Skeletal muscle tissue (tissue), 3 donors: ENCODE measurements at regions not wholly inside any gene's neighbourhood (a gene's known extent, or its start where the extent isn't known, plus 50 kb on each side); places are given as distances from the start of the nearest gene placed in this dataset.
"Not testable (repeated sequence)": the region's sequence is repeated elsewhere in the genome, so short reads cannot be mapped to it uniquely, and the experiment has no call there.

Experiments used
- H3K27ac ChIP-seq: one replicate; pipeline ENCODE4 v1.7.0; 2013; ENCODE audit warnings: mild to moderate bottlenecking, low read depth, low read length, inconsistent platforms
- H3K27me3 ChIP-seq, 3 donors: one replicate each; pipeline ENCODE4 v1.7.0; 2013; ENCODE audit warnings: low read length in 3 of 3; ENCODE audit not compliant: control insufficient read depth in 3 of 3, insufficient read depth in 3 of 3
- H3K36me3 ChIP-seq, 3 donors: one replicate each; pipeline ENCODE4 v1.7.0; 2013; ENCODE audit warnings: low read length in 3 of 3; ENCODE audit not compliant: control insufficient read depth in 3 of 3, insufficient read depth in 3 of 3
- H3K4me1 ChIP-seq, 3 donors: one replicate each; pipeline ENCODE4 v1.7.0; 2013; ENCODE audit warnings: low read length in 3 of 3, mild to moderate bottlenecking in 3 of 3; ENCODE audit not compliant: control insufficient read depth in 3 of 3, insufficient read depth in 3 of 3
- H3K4me3 ChIP-seq, 3 donors: one replicate each; pipeline ENCODE4 v1.7.0; 2013; ENCODE audit warnings: low read length in 3 of 3
- H3K9ac ChIP-seq, 3 donors: one replicate each; pipeline ENCODE4 v1.7.0; 2013; ENCODE audit warnings: low read length in 3 of 3, mild to moderate bottlenecking in 3 of 3, moderate library complexity in 2 of 3, low read depth in 1 of 3
- H3K9me3 ChIP-seq, 3 donors: one replicate each; pipeline ENCODE4 v1.7.0; 2013; ENCODE audit warnings: low read length in 3 of 3; ENCODE audit not compliant: control insufficient read depth in 3 of 3
- donor health status: Osteomylitis.

- H3K9me3 ChIP-seq = peaks cover 0 to 4% (median 0%) of the 10 kb centered on the region in 3 donors
- no peak overlapping the region for H3K4me3 ChIP-seq
Observed at GRCh38 chr14:105856676-105857219, 330.4 kb downstream of the TMEM121 start.

GRCh38 chr14:105857220-105857825 lies 330.9 kb downstream of the TMEM121 start:
- no peak overlapping the region for H3K4me3 ChIP-seq
- peaks cover 0 to 4% (median 0%) of the 10 kb centered on the region in 3 donors for H3K9me3 ChIP-seq
- no peak overlapping the region for H3K9ac ChIP-seq
- H3K36me3 ChIP-seq = no peaks in the 10 kb centered on the region
- H3K4me1 ChIP-seq = no peaks in the 10 kb centered on the region
- no peak overlapping the region for H3K27ac ChIP-seq
- no peaks in the 10 kb centered on the region for H3K27me3 ChIP-seq

More at GRCh38 chr14:105856676-105857219, 330.4 kb downstream of the TMEM121 start:
- Histone ChIP-seq H3K4me1 (no peaks in the 10 kb centered on the region), H3K27ac (no peak overlapping the region), H3K36me3 (no peaks in the 10 kb centered on the region), H3K27me3 (no peaks in the 10 kb centered on the region), H3K9ac (no peak overlapping the region)

- Histone ChIP-seq H3K9me3 (peaks cover 0 to 4% (median 0%) of the 10 kb centered on the region in 3 donors), H3K4me1 (no peaks in the 10 kb centered on the region), H3K36me3 (no peaks in the 10 kb centered on the region), H3K27ac (no peak overlapping the region), H3K27me3 (no peaks in the 10 kb centered on the region), H3K4me3 (no peak overlapping the region), H3K9ac (no peak overlapping the region)
Observed at GRCh38 chr14:105857826-105858675, 331.7 kb downstream of the TMEM121 start.

GRCh38 chr14:105858676-105859025 lies 332.3 kb downstream of the TMEM121 start:
- peaks cover 0 to 4% (median 0%) of the 10 kb centered on the region in 3 donors for H3K9me3 ChIP-seq

GRCh38 chr14:105859073-105859716 lies 332.8 kb downstream of the TMEM121 start:
- not testable (repeated sequence) for H3K27me3 ChIP-seq, H3K9ac ChIP-seq, H3K4me1 ChIP-seq, H3K4me3 ChIP-seq, H3K9me3 ChIP-seq, H3K27ac ChIP-seq, H3K36me3 ChIP-seq

More at GRCh38 chr14:105858676-105859025, 332.3 kb downstream of the TMEM121 start:
- no peaks in the 10 kb centered on the region for H3K36me3 ChIP-seq
- H3K4me1 ChIP-seq = no peaks in the 10 kb centered on the region
- H3K27ac ChIP-seq = no peak overlapping the region
- no peak overlapping the region for H3K4me3 ChIP-seq
- H3K27me3 ChIP-seq = no peaks in the 10 kb centered on the region
- H3K9ac ChIP-seq = no peak overlapping the region

GRCh38 chr14:105859717-105860614 lies 333.6 kb downstream of the TMEM121 start:
- Histone ChIP-seq H3K9me3 (peaks cover 0 to 4% (median 0%) of the 10 kb centered on the region in 3 donors), H3K4me3 (no peak overlapping the region), H3K4me1 (no peaks in the 10 kb centered on the region), H3K27ac (no peak overlapping the region), H3K9ac (no peak overlapping the region), H3K36me3 (no peaks in the 10 kb centered on the region), H3K27me3 (no peaks in the 10 kb centered on the region)

- peaks cover 0 to 4% (median 0%) of the 10 kb centered on the region in 3 donors for H3K9me3 ChIP-seq
- no peaks in the 10 kb centered on the region for H3K36me3 ChIP-seq
- H3K4me3 ChIP-seq = no peak overlapping the region
- no peaks in the 10 kb centered on the region for H3K4me1 ChIP-seq
- no peak overlapping the region for H3K9ac ChIP-seq
- no peaks in the 10 kb centered on the region for H3K27me3 ChIP-seq
- no peak overlapping the region for H3K27ac ChIP-seq
Observed at GRCh38 chr14:105860615-105861580, 334.5 kb downstream of the TMEM121 start.

- Histone ChIP-seq H3K4me1 (no peaks in the 10 kb centered on the region), H3K4me3 (no peak overlapping the region), H3K9me3 (peaks cover 0 to 4% (median 0%) of the 10 kb centered on the region in 3 donors), H3K27ac (no peak overlapping the region), H3K36me3 (no peaks in the 10 kb centered on the region), H3K9ac (no peak overlapping the region), H3K27me3 (no peaks in the 10 kb centered on the region)
Observed at GRCh38 chr14:105861985-105862465, 335.6 kb downstream of the TMEM121 start.
